ENCODE measurements at regions not wholly inside any gene's neighbourhood (a gene's known extent, or its start where the extent isn't known, plus 50 kb on each side); places are given as distances from the start of the nearest gene placed in this dataset.

DNA sequence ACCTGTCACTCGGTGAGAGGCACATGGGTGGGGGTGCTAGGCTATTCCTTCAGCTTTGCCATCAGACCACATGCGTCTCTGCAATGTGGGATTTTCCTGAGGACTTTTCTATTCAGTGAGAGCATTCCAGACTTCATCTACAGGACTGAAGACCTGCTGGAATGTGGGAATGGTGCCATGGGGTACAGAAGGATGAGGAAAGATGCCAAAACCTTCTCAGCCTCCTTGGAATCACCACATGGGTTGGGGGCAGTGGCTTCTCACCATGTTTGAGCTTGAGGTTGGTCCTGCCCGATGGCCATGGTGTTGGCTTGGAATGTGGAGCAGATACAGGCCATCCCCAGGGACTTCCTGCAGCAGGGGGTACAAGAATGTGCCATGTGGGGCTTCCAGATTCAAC is 80.9 kb upstream of the KLF13 start:
- DNase-seq, result no peak

DNA sequence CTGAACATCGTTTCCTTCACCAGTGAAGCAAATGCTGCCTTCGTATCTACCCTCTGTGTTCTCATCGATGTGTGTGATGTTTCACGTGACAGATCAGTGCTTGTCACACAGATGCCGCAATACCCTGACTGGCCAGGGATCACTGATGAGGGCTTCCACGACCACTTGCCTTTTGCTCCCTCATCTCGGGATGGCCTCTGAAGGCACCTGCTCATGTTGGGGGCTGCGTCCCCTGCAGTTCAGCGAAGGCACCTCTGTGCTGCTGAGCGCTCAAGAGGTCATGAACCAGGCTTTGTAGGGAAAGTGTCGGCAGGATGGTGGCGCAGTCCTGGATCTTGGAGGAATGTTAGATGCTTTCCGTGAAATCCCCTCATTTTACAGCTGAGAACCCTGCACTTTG is 79.2 kb upstream of the KLF13 start:
- DNase-seq, result no peak

DNA sequence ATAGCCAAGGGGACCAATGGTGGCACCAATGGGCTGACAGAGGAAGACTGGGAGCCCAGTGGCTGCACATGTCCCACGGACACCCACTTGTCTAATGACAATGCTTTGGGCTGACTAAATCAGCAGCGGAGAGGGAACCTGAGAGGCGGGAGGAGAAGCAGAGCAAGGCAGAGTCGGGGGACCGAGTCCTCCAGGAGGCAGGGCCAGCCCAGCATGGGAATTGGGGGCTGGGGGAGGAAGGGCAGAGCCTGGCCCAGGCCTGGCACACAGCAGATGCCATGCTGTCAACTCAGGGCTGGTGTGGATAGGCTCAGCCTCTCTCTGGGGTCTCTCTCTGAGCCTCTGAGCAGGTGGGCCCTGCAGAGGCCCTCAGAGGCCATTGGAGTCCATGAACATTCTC is 78.4 kb upstream of the KLF13 start:
- DNase-seq, result no peak

DNA sequence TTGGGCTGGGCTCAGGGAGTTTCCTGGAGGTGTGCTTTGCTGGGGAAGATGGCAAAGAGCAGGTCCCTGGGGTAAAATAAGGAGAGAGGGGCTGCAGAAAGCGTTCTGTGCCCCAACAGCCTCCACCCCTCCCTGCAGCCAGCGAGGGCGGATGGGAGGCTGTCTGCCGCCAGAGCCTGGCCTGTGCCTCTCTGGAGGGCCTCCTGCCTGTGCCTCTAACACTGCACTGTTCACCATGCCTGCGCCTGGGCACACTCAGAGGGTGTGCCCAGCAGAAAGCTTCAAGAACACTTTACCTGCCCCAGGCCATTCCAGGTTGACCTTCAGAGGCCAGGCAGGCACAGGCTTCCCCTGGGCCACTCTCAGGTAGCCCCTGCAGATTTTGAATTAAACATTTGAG is 77.7 kb upstream of the KLF13 start:
- no peak for DNase-seq

DNA sequence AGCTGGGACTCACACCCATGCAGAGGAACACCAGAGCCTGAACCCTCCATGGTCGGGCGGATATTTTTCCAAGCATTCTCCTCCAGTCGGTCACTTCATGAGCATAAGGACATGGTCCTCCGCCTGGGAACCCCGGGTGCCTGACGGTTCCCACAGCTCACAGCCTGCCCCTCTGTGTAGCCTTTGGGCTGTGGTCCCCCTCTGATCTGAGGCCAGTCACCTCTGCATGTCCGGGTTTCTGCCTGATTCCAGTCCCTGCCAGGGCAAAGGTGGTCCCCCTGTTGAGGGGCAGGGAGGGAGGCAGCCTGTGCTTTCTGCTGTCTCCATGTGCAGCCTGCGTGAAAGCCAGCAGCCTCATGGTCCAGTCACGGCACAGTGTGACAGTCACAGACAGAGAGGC is 76.6 kb upstream of the KLF13 start:
- no peak for DNase-seq

DNA sequence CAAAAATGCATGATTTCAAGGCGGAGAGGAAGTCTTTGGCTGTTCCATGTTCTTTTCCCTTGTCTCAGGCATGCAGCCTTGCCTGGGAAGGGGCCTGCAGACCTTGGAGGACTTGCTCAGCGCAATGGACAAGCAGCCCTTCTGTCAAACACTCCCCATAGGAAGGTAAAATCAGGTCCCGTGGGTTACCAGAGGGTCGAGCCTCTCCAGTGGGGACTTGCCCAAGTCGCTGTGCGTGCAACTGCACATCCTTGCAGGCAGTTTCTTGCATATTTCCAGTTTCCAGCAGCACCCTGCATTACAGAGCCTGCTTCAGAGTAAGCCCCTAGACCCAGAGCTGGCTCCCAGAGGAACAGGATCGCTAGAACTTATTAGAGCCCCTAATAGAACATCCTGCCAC is 75.5 kb upstream of the KLF13 start:
- no peak for DNase-seq

DNA sequence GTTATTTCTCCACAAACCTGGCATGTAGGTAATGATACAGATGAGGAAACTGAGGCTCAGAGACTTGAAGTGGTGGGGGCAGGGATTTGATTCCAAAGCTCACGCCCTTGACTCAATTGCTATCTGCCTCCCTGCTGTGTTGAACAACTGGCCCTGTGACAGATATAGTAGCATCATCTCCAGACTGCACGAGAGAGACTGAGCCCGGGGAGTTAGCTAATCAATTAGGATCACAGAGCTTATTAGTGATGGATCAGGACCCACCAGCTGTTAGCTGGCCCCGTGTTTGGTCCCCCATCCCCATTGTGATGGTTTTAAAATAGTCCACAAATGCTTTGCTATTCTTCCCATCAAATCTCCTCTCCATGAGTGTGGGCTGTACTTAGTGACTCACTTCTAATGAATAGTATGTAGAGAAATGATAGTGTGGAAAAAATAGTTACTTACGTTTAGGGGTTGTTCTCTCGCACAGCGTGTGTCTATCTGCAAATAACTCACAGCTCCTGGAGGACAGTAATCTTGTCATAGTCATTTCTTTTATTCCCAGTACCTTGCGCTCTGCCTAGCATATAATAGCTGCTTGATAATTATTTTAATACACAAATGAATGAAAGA is 74.4 kb upstream of the KLF13 start:
- no peak for DNase-seq

DNA sequence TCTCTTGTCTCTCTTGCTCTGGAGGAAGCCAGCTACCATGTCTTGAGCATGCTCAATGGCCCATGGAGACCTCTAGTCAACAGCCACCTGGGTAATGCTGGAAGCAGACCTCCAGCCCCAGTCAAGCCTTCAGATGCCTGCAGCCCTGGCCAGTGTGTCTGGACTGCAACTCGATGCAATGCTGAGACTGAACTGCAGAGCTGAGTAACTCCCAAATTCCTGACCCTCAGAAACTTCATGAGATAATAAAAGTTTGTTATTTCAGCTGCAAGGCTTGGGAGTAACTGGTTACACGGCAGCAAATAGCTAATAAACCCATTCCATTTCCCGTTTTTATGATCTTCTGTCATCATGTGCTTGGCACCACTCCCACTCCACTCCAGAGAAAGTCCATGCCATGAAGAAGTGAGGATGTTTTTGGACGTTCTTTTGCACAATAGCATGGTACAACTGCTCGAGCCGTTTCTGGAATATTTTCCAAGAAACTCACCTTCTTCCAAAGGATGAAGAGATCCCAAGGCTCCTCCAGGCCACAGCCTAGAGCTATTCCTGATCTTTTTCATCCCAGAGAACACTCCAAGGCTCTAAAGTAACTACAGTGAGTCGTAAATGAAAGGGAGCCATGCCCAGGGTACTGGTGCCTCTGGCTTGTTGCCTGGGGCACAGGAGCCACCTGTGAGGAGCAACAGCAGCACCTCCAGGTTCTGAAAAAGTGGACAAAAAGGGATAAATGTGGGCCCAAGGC is 72.0 kb upstream of the KLF13 start:
- DNase-seq, result no peak

DNA sequence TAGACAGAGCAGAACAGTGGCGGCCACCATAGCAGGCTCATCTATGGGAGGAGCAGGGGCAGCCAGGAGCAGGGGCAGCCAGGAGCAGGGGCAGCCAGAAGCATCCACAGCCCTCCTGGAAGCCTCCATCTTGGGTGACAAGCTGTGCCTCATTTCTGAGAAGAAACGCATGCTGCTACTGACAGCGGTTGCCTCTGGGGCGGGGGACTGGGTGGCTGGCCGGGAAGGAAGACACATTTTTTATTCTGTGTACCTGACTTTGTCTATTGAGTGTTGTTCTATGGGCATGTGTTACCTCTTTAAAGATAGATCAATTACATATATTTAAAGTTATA is 71.5 kb upstream of the KLF13 start:
- DNase-seq, result no peak

DNA sequence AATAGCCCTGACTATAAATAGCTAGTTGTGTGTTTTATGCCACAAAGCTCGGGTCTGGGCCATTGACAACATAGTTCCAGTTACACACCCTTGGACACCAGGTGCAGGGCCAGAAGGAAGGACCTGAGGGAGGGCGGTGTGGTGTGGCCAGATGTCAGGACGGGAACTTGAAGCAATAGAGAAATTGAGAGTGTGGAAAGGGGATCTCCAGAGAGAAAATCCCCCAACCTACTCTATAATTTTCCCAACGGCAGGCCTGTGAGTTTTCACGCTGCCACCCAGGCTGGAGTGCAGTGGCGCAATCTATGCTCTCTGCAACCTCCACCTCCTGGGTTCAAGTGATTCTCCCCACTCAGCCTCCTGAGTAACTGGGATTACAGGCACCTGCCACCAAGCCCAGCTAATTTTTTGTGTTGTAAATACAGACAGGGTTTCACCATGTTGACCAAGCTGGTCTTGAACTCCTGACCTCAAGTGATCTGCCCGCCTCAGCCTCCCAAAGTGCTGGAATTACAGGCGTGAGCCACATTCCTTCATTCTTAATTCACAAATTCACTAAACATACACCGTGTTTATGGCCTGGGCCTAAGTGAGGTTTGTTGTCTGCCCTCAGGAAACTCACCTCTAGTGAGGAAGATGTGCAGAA is 70.8 kb upstream of the KLF13 start:
- no peak for DNase-seq

DNA sequence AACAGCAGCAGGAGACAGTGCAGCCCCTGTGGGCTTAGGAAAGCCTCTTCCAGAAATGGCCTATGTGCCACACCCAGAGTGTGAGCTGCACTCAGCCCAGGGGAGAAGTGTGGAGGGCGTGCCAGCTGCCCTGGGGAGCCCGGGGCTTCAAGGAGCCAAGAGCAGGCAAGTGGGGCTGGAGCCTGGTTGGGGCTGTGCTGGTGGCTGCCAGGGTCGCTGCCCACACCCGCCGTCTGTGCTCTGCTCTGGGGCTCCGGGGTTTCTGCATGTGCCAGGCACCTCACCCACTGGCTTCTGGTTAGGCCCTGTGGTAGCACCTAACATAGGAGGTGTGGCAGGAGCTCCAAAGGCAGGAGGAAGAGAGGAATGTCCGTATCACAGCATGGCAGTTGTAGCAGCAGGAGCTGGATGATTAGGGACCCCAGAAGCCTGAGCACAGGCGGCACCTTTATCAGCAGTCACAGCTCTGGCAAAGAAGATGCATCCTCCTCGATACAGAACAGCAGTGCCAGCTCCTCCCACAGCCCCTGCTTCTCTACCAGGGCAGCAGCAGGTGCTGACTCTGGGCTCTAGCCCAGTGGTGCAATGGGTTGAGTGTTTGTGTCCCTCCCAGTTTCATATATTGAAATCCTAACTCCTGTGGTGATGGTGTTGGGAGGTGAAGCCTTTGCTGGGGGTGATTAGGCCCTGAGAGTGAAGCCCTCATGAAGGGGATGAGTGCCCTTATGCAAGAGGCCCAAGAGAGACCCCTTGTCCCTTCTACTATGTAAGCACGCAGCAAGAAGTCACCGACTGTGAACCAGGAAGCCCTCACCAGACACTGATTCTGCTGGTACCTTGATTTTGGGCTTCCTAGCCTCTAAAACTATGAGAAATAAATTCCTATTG is 70.0 kb upstream of the KLF13 start:
- no peak for DNase-seq

DNA sequence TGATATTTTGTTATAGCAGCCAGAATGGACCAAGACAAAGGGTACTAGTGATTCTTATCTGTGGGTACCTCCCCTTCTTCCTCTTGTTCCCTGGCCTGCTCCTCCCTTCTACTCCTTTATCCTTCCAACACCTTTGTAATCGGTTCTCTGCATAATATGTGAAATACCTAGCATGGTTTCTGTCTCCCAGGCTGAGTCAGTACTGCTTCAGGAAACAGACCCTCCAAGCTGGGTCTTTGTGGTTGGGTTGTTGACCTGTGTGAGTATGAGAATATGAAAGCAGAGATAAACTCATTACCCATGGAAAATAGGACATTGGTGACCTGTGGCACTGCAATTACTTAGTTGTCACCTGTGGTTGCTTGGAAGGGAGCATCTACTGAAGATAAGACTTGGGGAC is 69.3 kb upstream of the KLF13 start:
- no peak for DNase-seq

DNA sequence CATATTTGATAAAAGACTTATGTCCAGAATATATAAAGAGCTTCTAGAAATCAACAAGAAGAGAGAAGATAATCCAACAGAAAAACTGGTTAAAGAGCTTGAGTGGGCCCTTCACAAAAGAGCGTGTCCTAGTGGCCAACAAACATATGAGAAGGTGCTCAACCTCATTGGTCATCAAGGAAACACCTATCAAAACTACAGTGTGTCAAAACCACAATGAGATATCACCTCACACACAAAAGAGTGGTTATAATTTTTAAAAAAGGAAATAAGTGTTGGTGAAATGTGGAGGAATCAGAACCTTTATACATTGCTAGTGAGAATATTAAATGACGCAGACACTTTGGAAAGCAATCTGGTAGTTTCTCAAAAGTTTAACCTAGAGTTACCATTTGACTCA is 68.4 kb upstream of the KLF13 start:
- no peak for DNase-seq

DNA sequence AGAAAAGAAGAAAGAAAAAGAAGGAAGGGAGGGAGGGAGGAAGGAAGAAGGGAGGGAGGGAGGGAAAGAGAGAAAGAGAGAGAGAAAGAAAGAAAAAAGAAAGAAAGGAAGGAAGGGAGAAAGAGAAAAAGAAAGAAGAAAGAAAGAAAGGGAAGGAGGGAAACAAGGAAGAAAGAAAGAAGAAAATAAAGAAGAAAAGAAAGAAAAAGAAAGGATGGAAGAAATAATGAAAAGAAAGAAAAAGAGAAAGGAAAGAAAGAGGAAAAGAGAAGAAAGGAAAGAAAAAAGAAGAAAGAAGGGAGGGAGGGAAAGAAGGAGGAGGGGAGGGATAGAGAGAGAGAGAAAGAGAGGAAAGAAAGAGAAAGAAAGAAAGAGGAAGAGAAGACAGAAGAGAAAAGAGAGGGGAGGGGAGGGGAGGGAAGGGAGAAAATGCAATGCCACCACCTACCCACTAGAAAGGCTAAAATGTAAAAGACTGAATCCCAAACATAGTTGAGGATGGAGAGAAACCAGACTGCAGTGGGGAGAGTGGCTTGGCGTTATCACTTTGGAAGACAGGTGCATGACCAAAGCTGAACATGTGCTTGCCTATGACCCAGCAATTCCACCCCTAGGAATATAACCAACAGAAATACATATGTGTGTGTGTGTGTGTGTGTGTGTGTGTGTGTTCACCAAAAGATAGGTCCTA is 66.9 kb upstream of the KLF13 start:
- no peak for DNase-seq

DNA sequence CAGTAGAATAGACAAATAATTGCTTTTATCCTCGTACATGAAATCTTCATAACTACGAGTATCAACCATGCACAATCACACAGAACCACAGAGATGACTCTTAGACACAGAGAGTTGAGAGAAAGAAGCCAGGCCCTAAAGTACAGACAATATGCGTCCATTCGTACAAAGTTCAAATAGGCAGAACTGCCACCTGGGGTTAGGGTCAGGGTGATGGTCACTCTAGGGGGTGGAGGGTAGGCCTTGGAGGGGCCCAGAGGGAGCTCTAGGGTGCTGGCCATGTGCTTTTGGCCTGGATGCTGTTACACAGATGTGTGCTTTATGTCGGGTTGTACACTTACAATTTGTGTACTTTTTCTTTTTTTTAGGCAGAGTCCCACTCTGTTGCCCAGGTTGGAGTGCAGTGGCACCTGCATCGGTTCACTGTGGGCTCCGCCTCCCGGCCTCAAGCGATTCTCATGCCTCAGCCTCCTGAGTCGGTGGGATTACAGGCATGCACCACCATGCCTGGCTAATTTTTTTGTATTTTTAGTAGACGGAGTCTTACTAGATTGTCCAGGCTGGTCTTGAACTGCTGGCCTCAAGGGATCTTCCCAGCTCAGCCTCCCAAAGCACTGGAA is 65.9 kb upstream of the KLF13 start:
- no peak for DNase-seq

DNA sequence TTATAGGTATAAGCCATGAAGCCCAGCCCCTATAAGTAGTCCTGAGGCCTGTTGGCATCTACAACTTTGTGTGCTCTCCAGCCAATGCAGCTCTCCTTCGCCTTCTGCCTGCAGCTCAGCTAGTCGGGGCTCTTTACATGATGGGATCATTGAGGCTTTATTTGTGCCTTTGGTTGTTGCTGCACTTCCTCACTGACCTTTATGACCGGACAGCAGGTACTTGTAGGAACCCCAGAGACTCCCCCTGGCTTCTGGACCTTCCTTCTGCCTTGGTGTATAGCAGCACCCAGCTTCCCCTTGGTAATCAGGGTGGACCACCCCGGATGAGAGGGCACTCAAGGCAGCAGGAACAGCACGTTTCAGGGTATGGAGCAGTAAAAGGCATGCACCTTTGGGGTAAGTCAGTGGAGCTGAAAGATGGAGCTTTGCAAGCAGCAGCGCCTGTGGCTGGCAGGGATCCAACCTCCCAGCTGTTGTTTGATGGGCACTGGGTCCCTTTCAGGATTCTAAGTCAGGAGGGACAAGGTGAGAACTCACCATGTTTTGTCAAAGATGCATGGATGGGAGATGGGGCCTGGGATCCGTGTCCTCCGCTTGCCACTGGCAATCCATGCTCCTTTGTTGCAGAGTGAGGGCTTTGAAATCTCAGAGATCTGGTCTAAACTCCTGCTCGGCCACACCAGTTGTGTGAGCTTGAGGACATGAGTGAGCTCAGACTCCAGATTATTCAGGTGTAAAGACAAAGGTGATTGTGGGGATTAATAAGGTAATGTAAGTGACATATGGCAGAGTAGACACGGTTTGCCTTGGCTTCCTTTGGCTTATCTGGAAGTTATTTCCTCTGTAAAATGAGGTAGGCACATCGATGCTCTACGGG is 65.1 kb upstream of the KLF13 start:
- no peak for DNase-seq

DNA sequence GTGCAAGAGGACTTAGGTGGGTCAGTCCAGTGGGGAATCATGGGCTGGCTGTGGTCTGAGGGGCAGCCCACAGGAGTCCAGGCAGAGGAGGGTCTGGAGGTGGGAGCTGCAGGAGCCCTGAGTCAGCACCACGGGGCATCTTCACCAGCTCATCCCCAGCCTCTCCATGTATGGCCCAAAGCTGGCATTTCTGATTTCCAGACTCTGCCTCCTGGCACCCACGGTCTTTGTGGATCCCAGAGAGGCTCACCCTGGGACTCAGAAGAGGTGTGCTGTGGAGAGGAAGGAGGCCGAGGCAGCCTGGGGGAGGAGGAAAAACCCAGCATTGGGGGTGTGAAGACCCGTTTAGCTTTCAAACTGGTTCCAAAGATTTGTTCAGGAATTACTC is 64.5 kb upstream of the KLF13 start:
- no peak for DNase-seq

DNA sequence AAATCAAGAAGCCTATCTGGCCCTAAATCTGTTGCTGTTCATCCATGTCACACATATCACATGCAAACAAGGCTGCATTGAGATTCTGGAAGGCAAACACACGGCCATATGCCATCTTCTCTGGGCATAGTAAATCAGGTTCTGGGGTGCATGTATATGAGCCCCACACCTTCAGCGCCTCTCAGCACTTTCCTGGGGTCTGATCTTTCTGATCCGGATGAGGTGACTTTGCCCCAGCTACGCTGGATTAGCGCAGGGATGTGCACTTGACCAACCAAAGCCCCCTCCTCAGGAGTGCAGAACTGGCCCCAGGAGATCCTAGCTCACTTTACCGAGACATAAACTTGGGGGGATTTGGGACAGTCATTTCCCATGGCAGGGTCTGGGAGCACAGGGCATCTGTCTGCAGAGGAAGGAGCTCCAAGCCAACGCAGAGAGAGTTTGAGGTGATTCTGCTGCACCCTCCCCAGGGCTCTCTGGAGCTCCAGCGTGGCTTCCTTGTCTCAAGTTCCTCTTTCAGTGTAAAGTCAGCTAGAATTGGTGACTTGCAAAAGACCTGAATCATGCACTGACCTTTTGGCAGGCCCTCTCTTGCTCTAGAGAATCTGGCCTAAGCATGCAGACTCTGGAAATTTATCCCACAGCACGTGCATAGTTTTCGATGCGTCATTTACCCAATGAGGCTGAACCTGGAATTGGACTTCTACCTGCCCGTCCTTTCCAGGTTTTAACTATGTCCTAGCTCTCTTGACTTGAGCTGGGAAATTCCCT is 63.5 kb upstream of the KLF13 start:
- DNase-seq, result no peak

DNA sequence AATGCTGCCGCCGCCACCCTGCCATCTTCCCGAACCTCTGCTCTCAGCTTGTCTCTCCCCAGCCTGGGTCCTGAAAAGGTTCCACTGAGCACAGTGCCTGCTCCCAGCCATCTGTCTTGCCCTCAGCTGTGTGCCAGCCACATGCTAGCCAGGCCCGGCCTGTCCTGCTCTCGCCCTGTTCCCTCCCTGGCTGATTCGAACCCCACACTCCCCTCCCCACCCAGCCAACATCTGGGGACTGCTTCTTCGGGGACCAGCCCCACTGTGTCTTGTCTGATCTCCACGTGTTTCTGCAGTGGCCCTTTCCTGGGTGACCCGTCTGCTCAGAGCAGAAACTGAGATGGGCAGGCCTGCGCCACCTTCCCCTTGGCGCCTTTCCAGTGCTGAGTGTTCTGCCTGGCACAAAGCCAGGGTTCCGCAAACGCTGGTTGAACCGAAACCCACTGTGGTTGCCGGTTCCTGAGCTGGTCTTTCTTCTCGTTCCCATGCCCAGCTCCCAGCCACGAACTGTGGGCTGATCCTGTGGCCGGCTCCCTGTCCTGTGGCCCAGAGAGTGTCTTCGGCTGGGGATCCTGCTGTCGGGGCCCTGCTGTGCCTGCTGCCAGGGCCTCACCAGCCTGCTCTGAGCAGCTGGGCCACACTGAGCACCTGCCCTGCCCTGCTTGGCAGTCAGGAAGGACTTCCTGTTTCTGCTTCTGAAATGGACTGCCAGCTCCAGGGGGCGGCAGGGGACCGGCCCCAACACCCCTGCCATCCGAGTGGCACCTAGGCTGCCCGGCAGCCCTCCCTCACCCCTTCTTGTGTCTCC is 62.7 kb upstream of the KLF13 start:
- DNase-seq, result no peak

DNA sequence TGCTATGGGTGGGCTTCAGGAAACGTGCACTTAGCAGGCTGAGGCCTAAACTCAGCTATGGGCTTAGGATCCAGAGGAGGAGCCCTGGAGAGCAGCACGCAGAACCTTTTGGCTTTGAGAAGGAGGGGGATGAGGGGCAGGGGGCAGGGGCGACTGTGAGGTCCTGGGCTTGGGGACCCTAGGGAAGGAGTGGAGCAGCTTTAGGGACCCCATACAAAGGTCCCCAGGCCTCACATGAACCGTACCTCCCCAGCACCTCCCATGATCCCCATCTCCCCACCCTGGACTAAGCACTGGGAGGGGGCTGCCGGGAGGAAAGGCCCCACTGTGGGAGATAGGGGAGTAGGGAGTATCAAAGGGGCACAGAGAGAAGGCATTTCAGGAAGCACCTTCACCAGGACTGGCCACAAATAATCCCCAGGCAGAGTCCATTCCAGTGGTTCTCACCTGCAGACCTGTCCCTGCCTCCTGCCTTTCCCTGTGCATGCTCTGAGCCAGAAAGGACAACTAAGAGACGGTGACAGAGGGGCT is 62.0 kb upstream of the KLF13 start:
- DNase-seq, result no peak
